Neutrophil (primary cell): ENCODE measurements at regions not wholly inside any gene's neighbourhood (a gene's known extent, or its start where the extent isn't known, plus 50 kb on each side); places are given as distances from the start of the nearest gene placed in this dataset.

Source experiments
- H3K27ac ChIP-seq: fragments of 200-600 bp; sonication (generic); 2 replicates; pipeline ENCODE4 v1.5.1; 2016; ENCODE audit warnings: mild to moderate bottlenecking, moderate library complexity
- H3K27me3 ChIP-seq: fragments of 200-600 bp; sonication (generic); 2 replicates; pipeline ENCODE4 v1.6.0; 2016; ENCODE audit warnings: mild to moderate bottlenecking
- H3K36me3 ChIP-seq: fragments of 200-600 bp; sonication (generic); 2 replicates; pipeline ENCODE4 v1.5.1; 2017
- H3K4me1 ChIP-seq, 2 experiments: fragments of 200-600 bp in 1 of 2; sonication (generic) in 1 of 2; 1 replicate in 1 of 2; 2 replicates in 1 of 2; pipeline versions ENCODE4 v1.5.1 to v1.6.1; 2013 to 2016; ENCODE audit warnings: low read depth in 1 of 2, low read length in 1 of 2, mild to moderate bottlenecking in 1 of 2, moderate library complexity in 1 of 2; ENCODE audit not compliant: control insufficient read depth in 1 of 2, insufficient read depth in 1 of 2
- H3K4me3 ChIP-seq, 2 experiments: fragments of 200-600 bp in 1 of 2; sonication (generic) in 1 of 2; 1 replicate in 1 of 2; 2 replicates in 1 of 2; pipeline ENCODE4 v1.5.1; 2013 to 2016; ENCODE audit warnings: low read depth in 1 of 2, low read length in 1 of 2, mild to moderate bottlenecking in 1 of 2, moderate library complexity in 1 of 2
- H3K9me3 ChIP-seq: fragments of 200-600 bp; sonication (generic); 2 replicates; pipeline ENCODE4 v1.5.1; 2016
- CTCF ChIP-seq: fragments of 200-600 bp; sonication (generic); IDR thresholded peaks from 2 replicates; pipeline ENCODE4 v1.5.1; 2016; ENCODE audit warnings: antibody characterized with exemption

GRCh38 chr7:36017111-36017510, 135.9 kb upstream of the EEPD1 start:
- Histone ChIP-seq H3K36me3 (no peaks in the 10 kb centered on the region), H3K4me3 (no peak overlapping the region), H3K27me3 (no peaks in the 10 kb centered on the region), H3K27ac (no peak overlapping the region), H3K4me1 (peaks cover 15 to 19% of the 10 kb centered on the region in 2 experiments), H3K9me3 (no peaks in the 10 kb centered on the region)
- TF ChIP-seq CTCF = no peak

DNA sequence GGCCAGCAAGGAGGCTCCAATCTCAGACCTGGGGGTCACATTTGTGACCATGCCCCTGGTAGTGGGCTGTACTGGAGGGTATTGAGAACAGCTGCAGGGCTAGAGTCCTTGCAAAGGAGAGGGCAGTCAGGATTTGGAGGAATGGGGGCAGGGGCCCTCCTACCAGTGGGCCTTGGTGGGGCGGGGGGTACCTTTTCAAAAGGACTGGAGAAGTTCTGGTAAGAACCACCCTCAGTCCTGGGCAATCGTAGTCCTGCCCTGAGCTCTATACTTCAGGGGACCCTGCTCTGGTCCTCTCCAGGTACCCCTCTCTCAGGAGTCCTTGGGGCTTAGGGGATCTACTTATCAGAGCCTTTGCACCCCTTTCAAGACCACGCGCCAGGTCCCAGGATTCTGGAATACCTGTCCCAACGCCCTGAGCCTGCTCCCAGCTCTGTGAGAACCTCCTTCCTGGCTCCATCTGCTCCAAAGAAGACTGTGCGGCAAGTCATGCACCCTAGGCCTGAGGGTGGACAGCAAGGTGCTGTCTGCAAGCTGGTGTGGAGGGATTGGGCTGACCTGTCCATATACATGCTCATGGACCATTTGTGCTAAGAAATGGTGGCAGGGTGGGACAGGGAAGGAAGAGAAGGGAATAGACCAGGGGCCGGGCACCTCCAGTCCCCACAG, 134.1 kb upstream of the EEPD1 start:
- Histone ChIP-seq H3K4me1 (peaks cover 33 to 36% of the 10 kb centered on the region in 2 experiments), H3K27ac (no peak overlapping the region), H3K4me3 (no peak overlapping the region), H3K36me3 (no peaks in the 10 kb centered on the region), H3K27me3 (no peaks in the 10 kb centered on the region), H3K9me3 (no peaks in the 10 kb centered on the region)
- no peak for TF ChIP-seq CTCF

GRCh38 chr7:36019538-36019937, 133.5 kb upstream of the EEPD1 start:
- no peaks in the 10 kb centered on the region for H3K27me3 ChIP-seq
- H3K36me3 ChIP-seq = no peaks in the 10 kb centered on the region
- no peaks in the 10 kb centered on the region for H3K9me3 ChIP-seq
- H3K27ac ChIP-seq = no peak overlapping the region
- TF ChIP-seq CTCF = no peak
- H3K4me1 ChIP-seq = peaks cover 33 to 38% of the 10 kb centered on the region in 2 experiments
- H3K4me3 ChIP-seq = no peak overlapping the region

GRCh38 chr7:36019980-36020379, 133.1 kb upstream of the EEPD1 start:
- no peak overlapping the region for H3K27ac ChIP-seq
- peaks cover 37 to 42% of the 10 kb centered on the region in 2 experiments for H3K4me1 ChIP-seq
- no peak for TF ChIP-seq CTCF
- H3K36me3 ChIP-seq = no peaks in the 10 kb centered on the region
- H3K9me3 ChIP-seq = no peaks in the 10 kb centered on the region
- no peaks in the 10 kb centered on the region for H3K27me3 ChIP-seq
- no peak overlapping the region for H3K4me3 ChIP-seq

DNA sequence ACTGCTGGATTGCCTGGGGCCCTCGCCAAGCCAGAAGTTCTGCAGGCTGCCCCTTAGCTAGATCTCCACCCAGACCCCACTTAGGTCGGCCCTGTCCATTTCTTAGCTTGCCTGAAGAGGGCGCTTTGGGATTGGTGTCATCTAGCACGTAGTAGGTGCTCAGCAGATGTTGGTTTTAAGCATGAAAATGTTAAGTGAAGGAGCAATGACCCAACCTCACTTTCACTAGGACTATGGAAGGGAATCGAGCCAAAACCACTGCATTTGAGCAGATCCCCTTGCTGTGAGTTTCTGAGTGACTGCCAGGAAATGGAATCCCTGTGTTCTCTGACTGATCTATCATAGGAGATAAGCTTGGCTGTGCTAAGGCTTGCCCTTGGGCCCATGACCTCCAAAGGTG, 131.7 kb upstream of the EEPD1 start:
- no peak overlapping the region for H3K4me3 ChIP-seq
- H3K4me1 ChIP-seq = peaks cover 43 to 51% of the 10 kb centered on the region in 2 experiments
- TF ChIP-seq CTCF = peak; percentile 36
- no peaks in the 10 kb centered on the region for H3K36me3 ChIP-seq
- peak overlapping the region; percentile 55 for H3K27ac ChIP-seq
- no peaks in the 10 kb centered on the region for H3K27me3 ChIP-seq
- H3K9me3 ChIP-seq = no peaks in the 10 kb centered on the region
